ENCODE measurements at regions not wholly inside any gene's neighbourhood (a gene's known extent, or its start where the extent isn't known, plus 50 kb on each side); places are given as distances from the start of the nearest gene placed in this dataset.

GRCh38 chr20:10987651-10988383 is 314.0 kb upstream of the JAG1 start:
- DNase-seq (ENCODE audit: low spot score) = no peak

More at GRCh38 chr20:10987651-10988383, 314.0 kb upstream of the JAG1 start:
- Mint-ChIP-seq H3K4me3 (no peak overlapping the region), H3K36me3 (no peaks in the 10 kb centered on the region), H3K27ac (no peak overlapping the region), H3K4me1 (peaks cover 26% of the 10 kb centered on the region), H3K27me3 (ENCODE audit: low read depth) (no peaks in the 10 kb centered on the region), H3K9me3 (no peaks in the 10 kb centered on the region)
- no peak for ATAC-seq
- ChIA-PET CTCF (no interaction called here), POLR2A (no interaction called here)
- TF ChIP-seq HMGXB4 (CRISPR knock-in tag; IDR thresholded peaks at IDR 0.05) = no peak
- no peak for TF ChIP-seq ZNF425 (CRISPR knock-in tag; conservative IDR thresholded peaks at IDR 0.05)
- TF ChIP-seq ZNF263 (CRISPR knock-in tag; IDR thresholded peaks at IDR 0.05; ENCODE audit: low read depth) = no peak
- TF ChIP-seq MAX (CRISPR knock-in tag; IDR thresholded peaks at IDR 0.05) = no peak
- TF ChIP-seq AFF4 (CRISPR knock-in tag; IDR thresholded peaks at IDR 0.05; ENCODE audit: borderline replicate concordance) = no peak
- TF ChIP-seq JUN (CRISPR knock-in tag; IDR thresholded peaks at IDR 0.05) = no peak
- no peak for TF ChIP-seq TCF7 (CRISPR knock-in tag; IDR thresholded peaks at IDR 0.05; ENCODE audit: low read depth)
- TF ChIP-seq ATF2 (CRISPR knock-in tag; IDR thresholded peaks at IDR 0.05; ENCODE audit: borderline replicate concordance, low read depth) = no peak
